Upper lobe of right lung (tissue), 1 donor: ENCODE measurements at regions not wholly inside any gene's neighbourhood (a gene's known extent, or its start where the extent isn't known, plus 50 kb on each side); places are given as distances from the start of the nearest gene placed in this dataset.

Source experiments
- ATAC-seq: fragments of 200-7000 bp; cut with Tn5 transposase; one replicate; pipeline ENCODE4 v1.9.1; 2020; ENCODE audit warnings: mild to moderate bottlenecking, moderate library complexity
- DNase-seq: peaks from one replicate; pipeline ENCODE4 v3.0.0-alpha.2; 2020
- H3K27ac ChIP-seq: fragments of 200-600 bp; one replicate; pipeline ENCODE4 v1.8.0; 2022
- H3K27me3 ChIP-seq: fragments of 200-600 bp; one replicate; pipeline ENCODE4 v1.8.0; 2022; ENCODE audit warnings: mild to moderate bottlenecking
- H3K36me3 ChIP-seq: fragments of 200-600 bp; one replicate; pipeline ENCODE4 v1.8.0; 2022
- H3K4me1 ChIP-seq: fragments of 200-600 bp; one replicate; pipeline ENCODE4 v1.8.0; 2022
- H3K4me3 ChIP-seq: fragments of 200-600 bp; one replicate; pipeline ENCODE4 v1.8.0; 2022; ENCODE audit warnings: mild to moderate bottlenecking
- H3K9me3 ChIP-seq: fragments of 200-600 bp; one replicate; pipeline ENCODE4 v1.8.0; 2022
- intact Hi-C: fragments of 100-400 bp; cut with DNase I; formaldehyde crosslinking; loops from one replicate; pipeline ENCODE4 v1.11.0; 2022
- TF ChIP-seq, protein P1 (sequence below): fragments of 200-600 bp; IDR thresholded peaks from one replicate; pipeline ENCODE4 v1.8.0; 2022; ENCODE audit warnings: antibody characterized with exemption
- donor health status: DM: no; HTN: yes; CAD: no; lungs with severe emphysema.

DNA sequence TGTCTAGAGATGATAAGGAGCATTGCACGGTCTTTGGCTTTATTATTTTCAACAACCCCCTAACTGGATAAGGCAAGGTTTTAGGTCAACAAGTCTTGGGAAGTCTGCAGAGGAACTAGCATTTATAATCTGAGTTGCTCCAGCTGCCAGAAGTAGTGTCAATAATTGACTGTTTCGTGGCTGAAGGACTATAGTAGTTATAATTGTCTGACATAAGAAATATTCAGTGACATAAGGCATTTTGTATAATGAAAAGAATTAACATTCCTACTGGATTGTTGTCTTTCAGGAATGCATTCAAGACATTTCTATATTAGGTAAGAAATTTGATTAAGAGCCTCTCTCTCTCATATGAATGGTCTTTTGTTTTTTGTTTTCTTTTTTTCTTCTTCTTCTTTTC lies 136.9 kb upstream of the SGK1 start:
- no peaks in the 10 kb centered on the region for H3K36me3 ChIP-seq
- DNase-seq (no peak), ATAC-seq (no peak)
- H3K4me1 ChIP-seq: no peaks in the 10 kb centered on the region
- H3K9me3 ChIP-seq: no peaks in the 10 kb centered on the region
- intact Hi-C loops: no loop called here
- TF ChIP-seq, protein P1, sequence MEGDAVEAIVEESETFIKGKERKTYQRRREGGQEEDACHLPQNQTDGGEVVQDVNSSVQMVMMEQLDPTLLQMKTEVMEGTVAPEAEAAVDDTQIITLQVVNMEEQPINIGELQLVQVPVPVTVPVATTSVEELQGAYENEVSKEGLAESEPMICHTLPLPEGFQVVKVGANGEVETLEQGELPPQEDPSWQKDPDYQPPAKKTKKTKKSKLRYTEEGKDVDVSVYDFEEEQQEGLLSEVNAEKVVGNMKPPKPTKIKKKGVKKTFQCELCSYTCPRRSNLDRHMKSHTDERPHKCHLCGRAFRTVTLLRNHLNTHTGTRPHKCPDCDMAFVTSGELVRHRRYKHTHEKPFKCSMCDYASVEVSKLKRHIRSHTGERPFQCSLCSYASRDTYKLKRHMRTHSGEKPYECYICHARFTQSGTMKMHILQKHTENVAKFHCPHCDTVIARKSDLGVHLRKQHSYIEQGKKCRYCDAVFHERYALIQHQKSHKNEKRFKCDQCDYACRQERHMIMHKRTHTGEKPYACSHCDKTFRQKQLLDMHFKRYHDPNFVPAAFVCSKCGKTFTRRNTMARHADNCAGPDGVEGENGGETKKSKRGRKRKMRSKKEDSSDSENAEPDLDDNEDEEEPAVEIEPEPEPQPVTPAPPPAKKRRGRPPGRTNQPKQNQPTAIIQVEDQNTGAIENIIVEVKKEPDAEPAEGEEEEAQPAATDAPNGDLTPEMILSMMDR: no peak
- no peak overlapping the region for H3K4me3 ChIP-seq
- H3K27me3 ChIP-seq: no peaks in the 10 kb centered on the region
- no peak overlapping the region for H3K27ac ChIP-seq

DNA sequence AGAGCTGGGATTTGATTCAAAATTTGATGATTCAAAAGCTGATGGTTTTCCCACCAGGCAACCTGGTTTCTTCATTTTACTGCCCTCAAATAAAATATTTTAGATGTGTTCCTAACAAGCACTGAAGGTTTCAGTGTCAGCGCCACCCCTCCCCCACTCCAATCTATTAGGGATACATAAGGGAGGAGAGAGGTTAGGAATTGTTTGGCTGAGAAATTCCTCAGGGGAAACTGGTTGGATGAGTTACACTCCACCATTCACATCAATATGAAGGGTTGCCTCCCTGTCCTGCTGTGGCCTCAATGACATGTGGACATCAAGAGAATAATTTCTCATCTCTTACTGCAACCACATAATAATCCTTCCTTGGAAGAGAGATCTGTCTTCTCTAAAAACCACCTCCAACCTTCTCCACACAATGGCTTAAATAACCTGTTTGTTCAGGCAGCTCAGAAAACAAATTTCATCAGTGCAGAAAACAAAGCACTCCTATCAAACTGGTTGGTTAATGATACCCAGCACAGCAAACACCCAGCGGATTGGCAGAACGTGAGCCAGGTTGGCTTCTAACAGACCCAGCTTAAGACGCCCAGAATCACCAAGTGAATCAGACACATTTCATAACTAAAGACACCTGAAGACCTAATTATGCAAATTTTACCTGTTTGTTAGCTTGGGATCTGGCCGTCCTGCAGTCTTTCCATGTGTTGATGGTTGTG lies 136.0 kb upstream of the SGK1 start:
- intact Hi-C loops: no loop called here
- Histone ChIP-seq H3K4me1 (no peaks in the 10 kb centered on the region), H3K9me3 (no peaks in the 10 kb centered on the region), H3K4me3 (no peak overlapping the region), H3K27ac (no peak overlapping the region), H3K36me3 (no peaks in the 10 kb centered on the region), H3K27me3 (no peaks in the 10 kb centered on the region)
- TF ChIP-seq, protein P1: no peak
- ATAC-seq: no peak
- no peak for DNase-seq

GRCh38 chr6:134452906-134453305 lies 135.0 kb upstream of the SGK1 start:
- Histone ChIP-seq H3K9me3 (no peaks in the 10 kb centered on the region), H3K27ac (no peak overlapping the region), H3K36me3 (no peaks in the 10 kb centered on the region), H3K4me3 (no peak overlapping the region), H3K27me3 (no peaks in the 10 kb centered on the region), H3K4me1 (no peaks in the 10 kb centered on the region)
- intact Hi-C loops: no loop called here
- ATAC-seq (no peak), DNase-seq (no peak)
- TF ChIP-seq, protein P1: no peak

DNA sequence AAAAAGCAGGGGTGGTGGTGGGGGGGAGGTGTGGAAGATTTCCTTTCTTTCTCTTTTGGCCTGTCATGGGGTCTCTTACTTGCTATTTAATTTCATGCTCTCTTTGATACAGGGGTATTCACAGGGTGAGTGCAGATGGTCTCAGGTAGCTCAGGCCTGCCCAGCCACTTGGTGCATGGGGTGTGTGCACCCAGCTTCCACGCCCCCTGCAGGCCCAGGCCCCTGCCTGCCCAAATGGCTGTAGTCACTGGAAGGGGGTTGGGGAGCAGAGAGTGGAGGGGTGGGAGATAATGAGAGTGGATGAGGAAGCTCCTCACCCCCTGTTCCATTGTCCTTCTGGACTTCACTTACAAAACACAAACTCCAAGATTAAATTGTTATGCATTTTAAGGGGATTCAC lies 133.6 kb upstream of the SGK1 start:
- Histone ChIP-seq H3K27me3 (no peaks in the 10 kb centered on the region), H3K4me1 (peaks cover 13% of the 10 kb centered on the region), H3K9me3 (no peaks in the 10 kb centered on the region), H3K4me3 (no peak overlapping the region), H3K36me3 (no peaks in the 10 kb centered on the region), H3K27ac (no peak overlapping the region)
- DNase-seq (no peak), ATAC-seq (peak; percentile 14)
- intact Hi-C loops: no loop called here
- TF ChIP-seq, protein P1: no peak

DNA sequence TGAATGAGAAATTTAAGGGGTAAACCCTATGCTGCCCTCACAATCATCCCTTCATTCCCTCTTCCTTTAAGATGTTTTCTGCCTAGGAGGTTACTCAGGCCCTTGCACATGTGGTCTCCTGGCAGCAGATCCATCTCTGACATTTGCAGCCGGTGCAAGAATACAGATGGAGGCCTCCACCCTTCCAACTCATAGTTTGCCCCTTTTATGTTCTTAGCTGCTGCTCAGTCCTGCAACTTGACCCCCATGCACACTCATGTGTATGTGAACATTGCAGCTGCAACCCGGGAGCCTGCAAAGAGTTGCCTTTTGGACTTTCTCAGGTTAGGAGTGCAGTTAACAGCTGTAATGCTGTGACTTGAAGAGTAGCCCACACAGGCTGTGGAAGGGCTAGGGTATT lies 131.9 kb upstream of the SGK1 start:
- Histone ChIP-seq H3K27ac (no peak overlapping the region), H3K4me1 (peaks cover 18% of the 10 kb centered on the region), H3K36me3 (no peaks in the 10 kb centered on the region), H3K27me3 (no peaks in the 10 kb centered on the region), H3K4me3 (no peak overlapping the region), H3K9me3 (no peaks in the 10 kb centered on the region)
- ATAC-seq (no peak), DNase-seq (no peak)
- TF ChIP-seq, protein P1: no peak
- intact Hi-C loops: no loop called here

- Histone ChIP-seq H3K27ac (peak overlapping the region; percentile 42), H3K36me3 (no peaks in the 10 kb centered on the region), H3K4me3 (no peak overlapping the region), H3K9me3 (no peaks in the 10 kb centered on the region), H3K27me3 (no peaks in the 10 kb centered on the region), H3K4me1 (peaks cover 18% of the 10 kb centered on the region)
- TF ChIP-seq, protein P1: no peak
- intact Hi-C loops: no loop called here
- no peak for DNase-seq
- no peak for ATAC-seq
Measured at GRCh38 chr6:134449004-134449403, 131.1 kb upstream of the SGK1 start.
